Large intestine (tissue), 3 donors: ENCODE measurements at regions not wholly inside any gene's neighbourhood (a gene's known extent, or its start where the extent isn't known, plus 50 kb on each side); places are given as distances from the start of the nearest gene placed in this dataset.

Source experiments
- DNase-seq, 2 donors: peaks; one replicate each; pipeline versions ENCODE4 v3.0.0 to v3.0.0-alpha.2; 2013
- H3K27ac ChIP-seq: one replicate; pipeline ENCODE4 v1.5.1; 2013; ENCODE audit warnings: low read length
- H3K27me3 ChIP-seq: 2 replicates; pipeline ENCODE4 v1.6.1; 2013; ENCODE audit warnings: low read length; ENCODE audit not compliant: control insufficient read depth, insufficient read depth
- H3K36me3 ChIP-seq: 2 replicates; pipeline ENCODE4 v1.6.1; 2013; ENCODE audit warnings: low read length; ENCODE audit not compliant: control insufficient read depth, insufficient read depth
- H3K4me1 ChIP-seq: one replicate; pipeline ENCODE4 v1.6.1; 2013; ENCODE audit warnings: low read length; ENCODE audit not compliant: control insufficient read depth, insufficient read depth
- H3K4me3 ChIP-seq: one replicate; pipeline ENCODE4 v1.5.1; 2013; ENCODE audit warnings: low read length
- H3K9me3 ChIP-seq: one replicate; pipeline ENCODE4 v1.6.1; 2013; ENCODE audit warnings: mild to moderate bottlenecking, low read depth, low read length, moderate library complexity; ENCODE audit not compliant: control insufficient read depth
- WGBS: methylation state at CpG from one replicate; pipeline ENCODE4 v1.1.5; 2013; ENCODE audit warnings: low lambda C conversion rate; ENCODE audit not compliant: insufficient coverage; 5-methylcytosine and 5-hydroxymethylcytosine counted together

GRCh38 chr10:113219446-113219845 is 269.4 kb downstream of the TCF7L2 start:
- Histone ChIP-seq H3K27me3 (peaks cover 7% of the 10 kb centered on the region), H3K9me3 (no peaks in the 10 kb centered on the region), H3K4me3 (no peak overlapping the region), H3K4me1 (no peaks in the 10 kb centered on the region), H3K27ac (no peak overlapping the region), H3K36me3 (no peaks in the 10 kb centered on the region)
- 100% methylated on average over 2 of the region's 7 CpGs for WGBS
- no peak for DNase-seq

GRCh38 chr10:113221756-113222168 is 271.7 kb downstream of the TCF7L2 start:
- no peak overlapping the region for H3K27ac ChIP-seq
- H3K36me3 ChIP-seq = no peaks in the 10 kb centered on the region
- peak; percentile 27 to 35 for DNase-seq
- WGBS = no CpG with 5 or more reads among the region's 6 CpGs
- H3K4me3 ChIP-seq = no peak overlapping the region
- H3K27me3 ChIP-seq = peaks cover 7% of the 10 kb centered on the region
- H3K4me1 ChIP-seq = no peaks in the 10 kb centered on the region
- no peaks in the 10 kb centered on the region for H3K9me3 ChIP-seq

GRCh38 chr10:113222207-113222606 is 272.2 kb downstream of the TCF7L2 start:
- Histone ChIP-seq H3K27ac (no peak overlapping the region), H3K27me3 (peaks cover 10% of the 10 kb centered on the region), H3K4me1 (no peaks in the 10 kb centered on the region), H3K9me3 (no peaks in the 10 kb centered on the region), H3K36me3 (no peaks in the 10 kb centered on the region), H3K4me3 (no peak overlapping the region)
- DNase-seq = no peak
- no CpG with 5 or more reads among the region's 12 CpGs for WGBS

GRCh38 chr10:113225364-113225763 is 275.3 kb downstream of the TCF7L2 start:
- no peaks in the 10 kb centered on the region for H3K4me1 ChIP-seq
- H3K4me3 ChIP-seq = no peak overlapping the region
- peaks cover 10% of the 10 kb centered on the region for H3K27me3 ChIP-seq
- DNase-seq = no peak
- no peaks in the 10 kb centered on the region for H3K36me3 ChIP-seq
- H3K9me3 ChIP-seq = no peaks in the 10 kb centered on the region
- no peak overlapping the region for H3K27ac ChIP-seq
- WGBS = 100% methylated on average over 2 of the region's 2 CpGs

GRCh38 chr10:113225903-113226302 is 275.9 kb downstream of the TCF7L2 start:
- Histone ChIP-seq H3K4me3 (no peak overlapping the region), H3K36me3 (no peaks in the 10 kb centered on the region), H3K27me3 (peaks cover 10% of the 10 kb centered on the region), H3K27ac (no peak overlapping the region), H3K9me3 (no peaks in the 10 kb centered on the region), H3K4me1 (no peaks in the 10 kb centered on the region)
- DNase-seq = no peak
- 100% methylated on average over 3 of the region's 11 CpGs for WGBS

GRCh38 chr10:113226399-113226798 is 276.4 kb downstream of the TCF7L2 start:
- Histone ChIP-seq H3K27me3 (peaks cover 10% of the 10 kb centered on the region), H3K9me3 (no peaks in the 10 kb centered on the region), H3K27ac (no peak overlapping the region), H3K36me3 (no peaks in the 10 kb centered on the region), H3K4me1 (no peaks in the 10 kb centered on the region), H3K4me3 (no peak overlapping the region)
- 88% methylated on average over 1 of the region's 8 CpGs for WGBS
- DNase-seq = no peak

- Histone ChIP-seq H3K27me3 (peaks cover 7% of the 10 kb centered on the region), H3K27ac (no peak overlapping the region), H3K4me1 (no peaks in the 10 kb centered on the region), H3K36me3 (no peaks in the 10 kb centered on the region), H3K9me3 (no peaks in the 10 kb centered on the region), H3K4me3 (no peak overlapping the region)
- 60% methylated on average over 1 of the region's 8 CpGs for WGBS
- no peak for DNase-seq
Measured at GRCh38 chr10:113226831-113227445, 276.9 kb downstream of the TCF7L2 start.

- H3K4me1 ChIP-seq = no peaks in the 10 kb centered on the region
Measured at GRCh38 chr10:113228530-113228929, 278.5 kb downstream of the TCF7L2 start.

GRCh38 chr10:113230011-113230610 is 280.1 kb downstream of the TCF7L2 start:
- DNase-seq = no peak
- WGBS = 67% methylated on average over 1 of the region's 6 CpGs
- Histone ChIP-seq H3K27ac (no peak overlapping the region), H3K36me3 (no peaks in the 10 kb centered on the region), H3K4me3 (no peak overlapping the region), H3K9me3 (no peaks in the 10 kb centered on the region), H3K4me1 (no peaks in the 10 kb centered on the region), H3K27me3 (peaks cover 2% of the 10 kb centered on the region)

More at GRCh38 chr10:113228530-113228929, 278.5 kb downstream of the TCF7L2 start:
- H3K4me3 ChIP-seq = no peak overlapping the region
- peaks cover 4% of the 10 kb centered on the region for H3K27me3 ChIP-seq
- no peak for DNase-seq
- H3K27ac ChIP-seq = no peak overlapping the region
- no peaks in the 10 kb centered on the region for H3K9me3 ChIP-seq
- no peaks in the 10 kb centered on the region for H3K36me3 ChIP-seq
- whole genome bisulfite sequencing = no CpG with 5 or more reads among the region's 7 CpGs

GRCh38 chr10:113232928-113233511 is 283.0 kb downstream of the TCF7L2 start:
- H3K27ac ChIP-seq = no peak overlapping the region
- H3K36me3 ChIP-seq = no peaks in the 10 kb centered on the region
- no peaks in the 10 kb centered on the region for H3K4me1 ChIP-seq
- no peaks in the 10 kb centered on the region for H3K27me3 ChIP-seq
- WGBS = 60% methylated on average over 1 of the region's 5 CpGs
- no peak overlapping the region for H3K4me3 ChIP-seq
- DNase-seq = peak; percentile 12 to 65
- H3K9me3 ChIP-seq = no peaks in the 10 kb centered on the region
